HCT116 (cell line): ENCODE measurements at regions not wholly inside any gene's neighbourhood (a gene's known extent, or its start where the extent isn't known, plus 50 kb on each side); places are given as distances from the start of the nearest gene placed in this dataset.

ENCODE experiments used
- ATAC-seq: fragments of 200-7000 bp; cut with Tn5 transposase; 2 replicates; pipeline ENCODE4 v1.9.1; 2020; ENCODE audit warnings: mild to moderate bottlenecking, moderate library complexity
- BruUV-seq: library from RNA; stranded (reverse); fragments of 400-500 nt; replicated peaks from 2 replicates; lab custom pipeline; 2021; lab: Mats Ljungman, UMichigan
- CTCF ChIA-PET: fragments of 300-600 bp; sonication (Branson Sonifier 250); formaldehyde crosslinking; loops from one replicate; lab custom pipeline; 2021; ENCODE audit warnings: antibody characterized with exemption; lab: Charles Lee
- POLR2A ChIA-PET: fragments of 300-600, 350-600 bp; sonication (Branson Sonifier 250); formaldehyde crosslinking; loops from one replicate; lab custom pipeline; 2021; ENCODE audit warnings: antibody characterized with exemption; lab: Charles Lee
- RAD21 ChIA-PET, 2 experiments: fragments of 300-600 bp; sonication (Branson Sonifier 250); formaldehyde crosslinking; loops; one replicate each; lab custom pipeline; 2023; ENCODE audit warnings: low total read pairs in 2 of 2; ENCODE audit not compliant: uncharacterized antibody in 2 of 2, unreplicated experiment in 2 of 2, low non-redundant PET in 1 of 2; lab: Charles Lee
- DNase-seq: peaks from one replicate; pipeline ENCODE4 v3.0.0-alpha.2; 2010; ENCODE audit warnings: low read depth, low spot score
- H2AFZ ChIP-seq: fragments of 200-600 bp; shearing (Covaris generic), sonication (generic); 2 replicates; pipeline ENCODE4 v1.6.1; 2017; ENCODE audit warnings: low read depth, mixed run types, mixed read lengths, antibody characterized with exemption, low read length; ENCODE audit not compliant: poor library complexity, severe bottlenecking
- H3K27ac ChIP-seq: 2 replicates; pipeline ENCODE4 v1.5.1; 2012; ENCODE audit warnings: low read depth, low read length
- H3K27me3 ChIP-seq: fragments of 200-600 bp; sonication (generic); 2 replicates; pipeline ENCODE4 v1.6.1; 2016; ENCODE audit warnings: mixed run types, low read length, mixed read lengths; ENCODE audit not compliant: insufficient read depth
- H3K36me3 ChIP-seq, 2 experiments: fragments of 200-500 bp in 1 of 2; fragments of 200-600 bp in 1 of 2; sonication (Bioruptor generic) in 1 of 2; sonication (generic) in 1 of 2; 2 replicates each; pipeline versions ENCODE4 v1.5.1 to v1.6.1; 2014 to 2016; ENCODE audit warnings: low read length in 2 of 2, inconsistent platforms in 1 of 2, mixed read lengths in 1 of 2, mixed run types in 1 of 2; ENCODE audit not compliant: insufficient read depth in 2 of 2, control insufficient read depth in 1 of 2
- H3K4me1 ChIP-seq, 2 experiments: fragments of 200-600 bp in 1 of 2; sonication (generic) in 1 of 2; 2 replicates each; pipeline versions ENCODE4 v1.5.1 to v1.6.1; 2012 to 2017; ENCODE audit warnings: low read length in 2 of 2, inconsistent platforms in 1 of 2, mild to moderate bottlenecking in 1 of 2, mixed read lengths in 1 of 2, mixed run types in 1 of 2, moderate library complexity in 1 of 2; ENCODE audit not compliant: insufficient read depth in 2 of 2, control insufficient read depth in 1 of 2
- H3K4me2 ChIP-seq: fragments of 200-600 bp; sonication (generic); 2 replicates; pipeline ENCODE4 v1.6.1; 2017; ENCODE audit warnings: mixed run types, low read length, mixed read lengths
- H3K4me3 ChIP-seq, 2 experiments: fragments of 200-600 bp in 1 of 2; sonication (generic) in 1 of 2; replicated peaks in 1 of 2; 2 replicates each; pipeline ENCODE4 v1.5.1; 2011 to 2016; ENCODE audit warnings: low read length in 2 of 2, control low read depth in 1 of 2, low read depth in 1 of 2, mild to moderate bottlenecking in 1 of 2, mixed read lengths in 1 of 2, mixed run types in 1 of 2
- H3K79me2 ChIP-seq: fragments of 200-600 bp; sonication (generic); 2 replicates; pipeline ENCODE4 v1.6.1; 2017; ENCODE audit warnings: mild to moderate bottlenecking, mixed run types, low read length, moderate library complexity, mixed read lengths; ENCODE audit not compliant: insufficient read depth
- H3K9ac ChIP-seq: fragments of 200-600 bp; sonication (generic); 2 replicates; pipeline ENCODE4 v1.6.1; 2016; ENCODE audit warnings: low read length, mixed read lengths
- H3K9me2 ChIP-seq: fragments of 200-600 bp; sonication (generic), shearing (Covaris generic); 2 replicates; pipeline ENCODE4 v1.6.1; 2017; ENCODE audit warnings: mixed run types, mild to moderate bottlenecking, moderate library complexity; ENCODE audit not compliant: insufficient read depth
- H3K9me3 ChIP-seq, 2 experiments: fragments of 200-500 bp in 1 of 2; fragments of 200-600 bp in 1 of 2; sonication (Bioruptor generic) in 1 of 2; sonication (generic) in 1 of 2; 2 replicates each; pipeline ENCODE4 v1.6.1; 2014 to 2017; ENCODE audit warnings: low read length in 2 of 2, mixed read lengths in 2 of 2, inconsistent platforms in 1 of 2, low read depth in 1 of 2, mild to moderate bottlenecking in 1 of 2, mixed run types in 1 of 2, moderate library complexity in 1 of 2; ENCODE audit not compliant: control insufficient read depth in 1 of 2, insufficient read depth in 1 of 2
- H4K20me1 ChIP-seq: fragments of 200-600 bp; sonication (generic), shearing (Covaris generic); 2 replicates; pipeline ENCODE4 v1.6.1; 2017; ENCODE audit warnings: mixed run types, mild to moderate bottlenecking, moderate library complexity; ENCODE audit not compliant: insufficient read depth
- CBX3 ChIP-seq: IDR thresholded peaks from 2 replicates; pipeline ENCODE4 v1.6.1; 2012; ENCODE audit warnings: low read depth
- FOSL1 ChIP-seq: IDR thresholded peaks from 2 replicates; pipeline ENCODE4 v1.6.1; 2012; ENCODE audit warnings: low read depth
- JUND ChIP-seq: IDR thresholded peaks from 2 replicates; pipeline ENCODE4 v1.6.1; 2012
- SIN3A ChIP-seq: IDR thresholded peaks from 2 replicates; pipeline ENCODE4 v1.6.1; 2012; ENCODE audit warnings: low read depth
- SRF ChIP-seq: IDR thresholded peaks from 2 replicates; pipeline ENCODE4 v1.6.1; 2012; ENCODE audit warnings: low read depth
- TCF7L2 ChIP-seq: IDR thresholded peaks from 2 replicates; pipeline ENCODE4 v1.7.0; 2011; ENCODE audit warnings: borderline replicate concordance, inconsistent platforms; ENCODE audit not compliant: insufficient read depth, insufficient read length; ENCODE audit errors: extremely low read depth
- intact Hi-C: fragments of 100-400 bp; cut with micrococcal nuclease; formaldehyde crosslinking; loops from 2 replicates; pipeline ENCODE4 v1.10.0; 2022
- TF ChIP-seq, protein P1 (sequence below): IDR thresholded peaks from 2 replicates; pipeline ENCODE4 v1.6.1; 2012
- TF ChIP-seq, protein P2 (sequence below), 3 experiments: fragments of 200-600 bp in 1 of 3; sonication (generic) in 1 of 3; IDR thresholded peaks in 2 of 3; conservative IDR thresholded peaks in 1 of 3; 2 replicates each; pipeline ENCODE4 v1.5.1; 2012 to 2017; ENCODE audit warnings: low read depth in 2 of 3, low read length in 2 of 3, antibody characterized with exemption in 1 of 3, borderline replicate concordance in 1 of 3, control low read depth in 1 of 3, mild to moderate bottlenecking in 1 of 3, mixed read lengths in 1 of 3, mixed run types in 1 of 3, moderate library complexity in 1 of 3; ENCODE audit not compliant: insufficient read depth in 1 of 3

DNA sequence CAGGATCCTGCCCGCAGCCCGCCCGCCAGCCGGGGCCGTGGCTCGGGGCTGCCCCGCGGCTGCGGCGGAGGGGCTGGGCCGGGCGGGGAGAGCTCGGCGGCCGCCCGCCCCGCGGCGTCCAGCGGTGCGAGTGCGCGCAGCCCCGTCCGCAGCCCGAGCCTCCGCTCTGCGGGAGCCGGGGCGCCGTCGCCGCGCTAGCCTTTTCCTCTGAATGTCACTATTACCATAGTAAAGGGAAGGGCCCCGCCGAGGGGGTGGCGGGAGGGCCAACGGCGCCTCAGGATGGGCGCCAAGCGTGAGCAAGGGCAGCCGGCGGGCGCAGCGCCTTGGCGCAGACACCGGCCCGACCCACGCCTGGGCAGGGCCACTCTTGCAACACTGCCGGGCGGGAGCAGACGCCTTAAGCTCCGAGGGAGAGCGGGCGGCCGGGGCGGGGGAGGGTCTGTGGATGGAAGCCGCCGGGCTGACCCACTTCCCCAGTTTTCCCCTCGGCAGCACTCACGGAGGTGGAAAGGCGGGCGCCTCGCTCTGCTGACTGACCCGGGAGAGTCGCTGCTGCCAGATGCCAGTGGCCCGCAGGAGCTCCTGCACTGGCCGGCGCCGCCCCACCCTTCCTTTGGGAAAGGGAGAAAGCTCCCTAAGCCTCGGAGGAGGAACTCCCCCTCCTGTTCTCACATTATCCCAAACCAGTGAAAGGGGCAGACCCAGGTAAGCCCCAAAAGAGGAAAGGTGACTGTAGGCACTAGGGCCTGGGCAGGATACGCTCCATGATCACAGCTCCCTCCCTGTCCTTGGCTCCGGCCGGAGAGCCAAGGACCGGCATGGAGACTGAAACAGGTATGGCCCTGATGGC, 329.4 kb downstream of the HNRNPD start:
- H3K36me3 ChIP-seq: no peaks in the 10 kb centered on the region
- H3K4me1 ChIP-seq: no peaks in the 10 kb centered on the region
- POLR2A ChIA-PET: no interaction called here
- intact Hi-C loops: no loop called here
- no TSS peak for BruUV-seq
- CTCF ChIA-PET: no interaction called here
- no peak overlapping the region for H3K4me3 ChIP-seq
- no peak for DNase-seq
- H3K4me2 ChIP-seq: no peak overlapping the region
- no peaks in the 10 kb centered on the region for H3K79me2 ChIP-seq
- no peaks in the 10 kb centered on the region for H3K9me2 ChIP-seq
- TF ChIP-seq JUND (no peak), SIN3A (no peak), SRF (no peak), TCF7L2 (no peak), FOSL1 (no peak), CBX3 (no peak)
- TF ChIP-seq, protein P1, sequence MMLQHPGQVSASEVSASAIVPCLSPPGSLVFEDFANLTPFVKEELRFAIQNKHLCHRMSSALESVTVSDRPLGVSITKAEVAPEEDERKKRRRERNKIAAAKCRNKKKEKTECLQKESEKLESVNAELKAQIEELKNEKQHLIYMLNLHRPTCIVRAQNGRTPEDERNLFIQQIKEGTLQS: no peak
- TF ChIP-seq, protein P2, sequence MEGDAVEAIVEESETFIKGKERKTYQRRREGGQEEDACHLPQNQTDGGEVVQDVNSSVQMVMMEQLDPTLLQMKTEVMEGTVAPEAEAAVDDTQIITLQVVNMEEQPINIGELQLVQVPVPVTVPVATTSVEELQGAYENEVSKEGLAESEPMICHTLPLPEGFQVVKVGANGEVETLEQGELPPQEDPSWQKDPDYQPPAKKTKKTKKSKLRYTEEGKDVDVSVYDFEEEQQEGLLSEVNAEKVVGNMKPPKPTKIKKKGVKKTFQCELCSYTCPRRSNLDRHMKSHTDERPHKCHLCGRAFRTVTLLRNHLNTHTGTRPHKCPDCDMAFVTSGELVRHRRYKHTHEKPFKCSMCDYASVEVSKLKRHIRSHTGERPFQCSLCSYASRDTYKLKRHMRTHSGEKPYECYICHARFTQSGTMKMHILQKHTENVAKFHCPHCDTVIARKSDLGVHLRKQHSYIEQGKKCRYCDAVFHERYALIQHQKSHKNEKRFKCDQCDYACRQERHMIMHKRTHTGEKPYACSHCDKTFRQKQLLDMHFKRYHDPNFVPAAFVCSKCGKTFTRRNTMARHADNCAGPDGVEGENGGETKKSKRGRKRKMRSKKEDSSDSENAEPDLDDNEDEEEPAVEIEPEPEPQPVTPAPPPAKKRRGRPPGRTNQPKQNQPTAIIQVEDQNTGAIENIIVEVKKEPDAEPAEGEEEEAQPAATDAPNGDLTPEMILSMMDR (IDR thresholded peaks at IDR 0.05 in 2 of 3, conservative IDR thresholded peaks at IDR 0.05 in 1 of 3; ENCODE audit: borderline replicate concordance in 1 of 3, insufficient read depth in 1 of 3, low read depth in 2 of 3, low read length in 2 of 3): no peak
- no peaks in the 10 kb centered on the region for H4K20me1 ChIP-seq
- no peaks in the 10 kb centered on the region for H3K9me3 ChIP-seq
- peaks cover 29% of the 10 kb centered on the region for H3K27me3 ChIP-seq
- no peak overlapping the region for H3K9ac ChIP-seq
- no peak overlapping the region for H2AFZ ChIP-seq
- no peak overlapping the region for H3K27ac ChIP-seq
- RAD21 ChIA-PET: no interaction called here
- ATAC-seq: no peak
